IMR-90 (cell line): ENCODE measurements at regions not wholly inside any gene's neighbourhood (a gene's known extent, or its start where the extent isn't known, plus 50 kb on each side); places are given as distances from the start of the nearest gene placed in this dataset.

Experiments
- ATAC-seq: fragments of 200-7000 bp; cut with Tn5 transposase; 2 replicates; pipeline ENCODE4 v1.9.1; 2020; ENCODE audit warnings: low read depth, mild to moderate bottlenecking, moderate library complexity
- BruUV-seq: library from RNA; stranded (reverse); fragments of 400-500 nt; replicated peaks from 2 replicates; lab custom pipeline; 2021; lab: Mats Ljungman, UMichigan
- CTCF ChIA-PET: fragments of 300-600 bp; formaldehyde crosslinking; extraction: SDS; loops from one replicate; lab custom pipeline; 2021; ENCODE audit warnings: antibody characterized with exemption; lab: Yijun Ruan, JAX
- POLR2A ChIA-PET: fragments of 300-600 bp; sonication (Branson Sonifier 250); formaldehyde crosslinking; loops from one replicate; lab custom pipeline; 2022; ENCODE audit warnings: antibody characterized with exemption; ENCODE audit not compliant: unreplicated experiment; lab: Charles Lee
- DNase-seq: peaks from one replicate; pipeline ENCODE4 v3.0.0; 2013
- H2AFZ ChIP-seq: replicated peaks from 2 replicates; pipeline ENCODE3; 2013; ENCODE audit warnings: low read length, mild to moderate bottlenecking; ENCODE audit not compliant: poor library complexity
- H2AK5ac ChIP-seq: 2 replicates; pipeline ENCODE4 v1.6.1; 2013; ENCODE audit warnings: low read depth, low read length, inconsistent platforms
- H2AK9ac ChIP-seq: replicated peaks from 2 replicates; pipeline ENCODE3; 2013; ENCODE audit warnings: mild to moderate bottlenecking, low read depth, low read length, moderate library complexity; ENCODE audit not compliant: poor library complexity
- H2BK120ac ChIP-seq: 2 replicates; pipeline ENCODE4 v1.6.1; 2013; ENCODE audit warnings: low read depth, low read length, inconsistent platforms
- H2BK15ac ChIP-seq: 3 replicates; pipeline ENCODE4 v1.6.1; 2013; ENCODE audit warnings: low read depth, low read length, inconsistent platforms
- H2BK20ac ChIP-seq: 2 replicates; pipeline ENCODE4 v1.6.1; 2013; ENCODE audit warnings: low read depth, mild to moderate bottlenecking, inconsistent platforms, low read length, moderate library complexity
- H2BK5ac ChIP-seq: 2 replicates; pipeline ENCODE4 v1.6.1; 2013; ENCODE audit warnings: mild to moderate bottlenecking, low read depth, low read length, inconsistent platforms; ENCODE audit not compliant: poor library complexity, severe bottlenecking
- H3K14ac ChIP-seq: replicated peaks from 2 replicates; pipeline ENCODE4 v1.6.1; 2013; ENCODE audit warnings: low read depth, low read length, inconsistent platforms
- H3K18ac ChIP-seq: 2 replicates; pipeline ENCODE4 v1.6.1; 2013; ENCODE audit warnings: low read depth, low read length, control low read depth
- H3K23ac ChIP-seq: 2 replicates; pipeline ENCODE4 v1.6.1; 2013; ENCODE audit warnings: low read depth, low read length, inconsistent platforms
- H3K27ac ChIP-seq: 2 replicates; pipeline ENCODE4 v1.5.1; 2013; ENCODE audit warnings: mild to moderate bottlenecking, control low read depth, low read length; ENCODE audit not compliant: insufficient read depth
- H3K27me3 ChIP-seq: 2 replicates; pipeline ENCODE4 v1.6.1; 2013; ENCODE audit warnings: low read length; ENCODE audit not compliant: control insufficient read depth, insufficient read depth
- H3K36me3 ChIP-seq: 2 replicates; pipeline ENCODE4 v1.6.1; 2013; ENCODE audit warnings: low read length, mixed read lengths; ENCODE audit not compliant: control insufficient read depth, insufficient read depth
- H3K4ac ChIP-seq: 2 replicates; pipeline ENCODE4 v1.6.1; 2013; ENCODE audit warnings: low read depth, low read length, inconsistent platforms
- H3K4me1 ChIP-seq: 2 replicates; pipeline ENCODE4 v1.6.1; 2013; ENCODE audit warnings: low read length, mixed read lengths; ENCODE audit not compliant: control insufficient read depth, insufficient read depth
- H3K4me2 ChIP-seq: 2 replicates; pipeline ENCODE4 v1.6.1; 2013; ENCODE audit warnings: low read depth, mild to moderate bottlenecking, control low read depth, low read length, moderate library complexity
- H3K4me3 ChIP-seq: 2 replicates; pipeline ENCODE4 v1.5.1; 2013; ENCODE audit warnings: low read depth, mild to moderate bottlenecking, control low read depth, low read length, moderate library complexity; ENCODE audit not compliant: insufficient read depth
- H3K56ac ChIP-seq: 2 replicates; pipeline ENCODE4 v1.6.1; 2013; ENCODE audit warnings: low read length, inconsistent platforms; ENCODE audit not compliant: insufficient read depth; ENCODE audit errors: extremely low read depth
- H3K79me1 ChIP-seq, 2 experiments: 2 replicates each; pipeline ENCODE4 v1.6.1; 2013; ENCODE audit warnings: low read length in 2 of 2, inconsistent platforms in 1 of 2, low read depth in 1 of 2
- H3K9ac ChIP-seq: 2 replicates; pipeline ENCODE4 v1.6.1; 2013; ENCODE audit warnings: low read depth, low read length, control low read depth
- H3K9me1 ChIP-seq: 2 replicates; pipeline ENCODE4 v1.6.1; 2013; ENCODE audit warnings: low read length, inconsistent platforms; ENCODE audit not compliant: insufficient read depth
- H3K9me3 ChIP-seq: 2 replicates; pipeline ENCODE4 v1.6.1; 2013; ENCODE audit warnings: low read length; ENCODE audit not compliant: control insufficient read depth, insufficient read depth
- H4K20me1 ChIP-seq: 2 replicates; pipeline ENCODE4 v1.6.1; 2013; ENCODE audit warnings: low read length, inconsistent platforms; ENCODE audit not compliant: insufficient read depth
- H4K5ac ChIP-seq: 2 replicates; pipeline ENCODE4 v1.6.1; 2013; ENCODE audit warnings: mild to moderate bottlenecking, low read depth, low read length, control low read depth
- H4K8ac ChIP-seq, 2 experiments: 2 replicates each; pipeline ENCODE4 v1.6.1; 2013; ENCODE audit warnings: low read depth in 2 of 2, low read length in 2 of 2, control low read depth in 1 of 2, inconsistent platforms in 1 of 2
- H4K91ac ChIP-seq: 2 replicates; pipeline ENCODE4 v1.6.1; 2013; ENCODE audit warnings: low read depth, low read length, inconsistent platforms; ENCODE audit not compliant: insufficient read depth
- NFE2L2 ChIP-seq: fragments of 150-350 bp; IDR thresholded peaks from 2 replicates; pipeline ENCODE4 v1.6.1; 2016; ENCODE audit warnings: low read depth, mild to moderate bottlenecking, low read length
- RCOR1 ChIP-seq: IDR thresholded peaks from 2 replicates; pipeline ENCODE4 v1.6.1; 2012; ENCODE audit warnings: mild to moderate bottlenecking, low read length, improper control_type of control experiment; ENCODE audit not compliant: insufficient replicate concordance
- WGBS, 2 experiments: methylation state at CpG; one replicate each; pipeline versions ENCODE4 v1.1.5 to v1.1.7; 2013; ENCODE audit warnings: missing lambda C conversion rate in 2 of 2; ENCODE audit not compliant: insufficient read length in 1 of 2; ENCODE audit errors: extremely low coverage in 2 of 2; 5-methylcytosine and 5-hydroxymethylcytosine counted together
- dilution Hi-C: fragments of 300-500 bp; cut with HindIII; formaldehyde crosslinking; loops from one replicate; pipeline ENCODE4 v1.14.3; 2018; ENCODE audit warnings: low sequenced_read_pairs; ENCODE audit not compliant: unreplicated experiment
- in situ Hi-C: fragments of 300-500 bp; cut with MboI; formaldehyde crosslinking; loops from 3 replicates; pipeline ENCODE4 v1.14.3; 2019; ENCODE audit warnings: low sequenced_read_pairs, inconsistent platforms, mixed read lengths
- intact Hi-C: fragments of 100-400 bp; cut with micrococcal nuclease; formaldehyde crosslinking; loops from 2 replicates; pipeline ENCODE4 v1.10.0; 2022

DNA sequence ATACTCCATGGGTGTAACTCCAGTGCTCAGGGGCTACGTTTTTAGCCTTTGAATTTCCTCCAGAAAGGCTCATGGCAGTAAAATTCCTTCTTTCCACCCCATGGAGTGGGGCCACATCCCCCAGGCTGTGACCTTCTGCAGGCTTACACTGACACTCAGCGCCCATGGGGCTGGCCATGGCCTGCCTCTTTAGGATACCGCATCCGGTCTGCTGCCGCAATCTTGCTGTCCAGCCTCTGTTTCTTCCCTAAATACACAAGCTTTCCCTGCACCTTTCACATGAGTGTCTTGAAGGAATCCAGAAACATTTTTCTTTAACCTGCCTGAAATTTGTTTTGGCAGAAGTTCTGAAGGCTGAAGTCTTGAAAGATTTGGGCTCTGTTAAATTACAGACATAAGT, 170.5 kb downstream of the NTMT2 start:
- H3K18ac ChIP-seq: no peak overlapping the region
- no peak overlapping the region for H3K23ac ChIP-seq
- H2BK20ac ChIP-seq: no peak overlapping the region
- TF ChIP-seq NFE2L2 (no peak), RCOR1 (no peak)
- in situ Hi-C loops (no loop called here), dilution Hi-C loops (no loop called here), intact Hi-C loops (no loop called here)
- no peaks in the 10 kb centered on the region for H3K9me1 ChIP-seq
- no peak overlapping the region for H2AK9ac ChIP-seq
- no peak overlapping the region for H3K4me2 ChIP-seq
- H2AFZ ChIP-seq: no peak overlapping the region
- no peaks in the 10 kb centered on the region for H3K4me1 ChIP-seq
- ChIA-PET CTCF (no interaction called here), POLR2A (no interaction called here)
- no peak overlapping the region for H2BK120ac ChIP-seq
- BruUV-seq: no TSS peak
- H3K4ac ChIP-seq: no peak overlapping the region
- H4K91ac ChIP-seq: no peak overlapping the region
- no peak for ATAC-seq
- H3K79me1 ChIP-seq: no peaks in the 10 kb centered on the region
- H3K36me3 ChIP-seq: no peaks in the 10 kb centered on the region
- no peak overlapping the region for H3K27ac ChIP-seq
- no peaks in the 10 kb centered on the region for H4K20me1 ChIP-seq
- H3K4me3 ChIP-seq: no peak overlapping the region
- H2AK5ac ChIP-seq: no peak overlapping the region
- H4K5ac ChIP-seq: no peak overlapping the region
- H3K14ac ChIP-seq: no peak overlapping the region
- H3K9me3 ChIP-seq: no peaks in the 10 kb centered on the region
- H2BK15ac ChIP-seq: no peak overlapping the region
- H3K27me3 ChIP-seq: no peaks in the 10 kb centered on the region
- H3K56ac ChIP-seq: no peak overlapping the region
- no peak overlapping the region for H4K8ac ChIP-seq
- WGBS, 2 experiments: 83% methylated on average over 1 of the region's 5 CpGs; no CpG with 5 or more reads in 1 of the 2 experiments
- H2BK5ac ChIP-seq: no peak overlapping the region
- DNase-seq: no peak
- H3K9ac ChIP-seq: no peak overlapping the region
